OCI-LY3 (cell line): ENCODE measurements at regions not wholly inside any gene's neighbourhood (a gene's known extent, or its start where the extent isn't known, plus 50 kb on each side); places are given as distances from the start of the nearest gene placed in this dataset.

Experiments used
- H2AFZ ChIP-seq: fragments of 200-600, 300-600 bp; shearing (Covaris generic); 2 replicates; pipeline ENCODE4 v1.6.0; 2014; ENCODE audit warnings: antibody characterized with exemption, low read depth, low read length
- H3K27ac ChIP-seq: fragments of 200-600, 300-600 bp; sonication (generic); 2 replicates; pipeline ENCODE4 v1.5.1; 2014; ENCODE audit warnings: mild to moderate bottlenecking, low read length, moderate library complexity, mixed read lengths
- H3K27me3 ChIP-seq: fragments of 200-600, 300-600 bp; sonication (generic); 2 replicates; pipeline ENCODE4 v1.6.1; 2014; ENCODE audit warnings: low read depth, low read length, mixed read lengths
- H3K36me3 ChIP-seq: fragments of 200-600, 300-600 bp; sonication (generic); replicated peaks from 2 replicates; pipeline ENCODE3; 2014; ENCODE audit warnings: low read depth, low read length, mixed read lengths
- H3K4me1 ChIP-seq: fragments of 300-600, 200-600 bp; sonication (generic); 2 replicates; pipeline ENCODE4 v1.6.1; 2014; ENCODE audit warnings: low read length, mixed read lengths
- H3K4me2 ChIP-seq: fragments of 200-600, 300-600 bp; sonication (generic); 2 replicates; pipeline ENCODE4 v1.6.1; 2014; ENCODE audit warnings: low read length, mixed read lengths
- H3K4me3 ChIP-seq: fragments of 300-600, 200-600 bp; sonication (generic); 2 replicates; pipeline ENCODE4 v1.5.1; 2014; ENCODE audit warnings: antibody characterized with exemption, mild to moderate bottlenecking, low read length, moderate library complexity
- H3K79me2 ChIP-seq: fragments of 300-600, 200-600 bp; shearing (Covaris generic); 2 replicates; pipeline ENCODE4 v1.6.1; 2014; ENCODE audit warnings: mild to moderate bottlenecking, low read length, mixed read lengths
- H3K9ac ChIP-seq: fragments of 300-600, 200-600 bp; shearing (Covaris generic); 2 replicates; pipeline ENCODE4 v1.6.0; 2014; ENCODE audit warnings: mild to moderate bottlenecking, low read length, moderate library complexity
- H3K9me3 ChIP-seq: fragments of 200-600, 300-600 bp; shearing (Covaris generic); 2 replicates; pipeline ENCODE4 v1.6.1; 2014; ENCODE audit warnings: low read length, mixed read lengths; ENCODE audit not compliant: insufficient read depth
- H4K20me1 ChIP-seq: fragments of 200-600, 300-600 bp; sonication (generic); 2 replicates; pipeline ENCODE4 v1.6.1; 2016; ENCODE audit warnings: low read length, mixed read lengths; ENCODE audit not compliant: insufficient read depth
- EZH2phosphoT487 ChIP-seq: fragments of 200-600 bp; shearing (Covaris generic); IDR thresholded peaks from 2 replicates; pipeline ENCODE4 v1.6.1; 2018; ENCODE audit warnings: antibody characterized with exemption, mixed run types, low read depth
- TF ChIP-seq, protein P1 (sequence below): fragments of 200-600, 300-600 bp; sonication (generic); IDR thresholded peaks from 2 replicates; pipeline ENCODE4 v1.5.1; 2014; ENCODE audit warnings: antibody characterized with exemption, low read length, low read depth

- Histone ChIP-seq H3K9me3 (no peaks in the 10 kb centered on the region; the same call in 1 of the 2 replicates), H3K27me3 (peaks cover 17% of the 10 kb centered on the region; the same call in 1 of the 2 replicates), H3K4me2 (no peak overlapping the region), H4K20me1 (no peaks in the 10 kb centered on the region), H3K36me3 (no peaks in the 10 kb centered on the region), H3K4me3 (no peak overlapping the region), H3K4me1 (no peaks in the 10 kb centered on the region), H3K27ac (no peak overlapping the region), H3K9ac (no peak overlapping the region), H2AFZ (no peak overlapping the region), H3K79me2 (no peaks in the 10 kb centered on the region)
- TF ChIP-seq, protein P1, sequence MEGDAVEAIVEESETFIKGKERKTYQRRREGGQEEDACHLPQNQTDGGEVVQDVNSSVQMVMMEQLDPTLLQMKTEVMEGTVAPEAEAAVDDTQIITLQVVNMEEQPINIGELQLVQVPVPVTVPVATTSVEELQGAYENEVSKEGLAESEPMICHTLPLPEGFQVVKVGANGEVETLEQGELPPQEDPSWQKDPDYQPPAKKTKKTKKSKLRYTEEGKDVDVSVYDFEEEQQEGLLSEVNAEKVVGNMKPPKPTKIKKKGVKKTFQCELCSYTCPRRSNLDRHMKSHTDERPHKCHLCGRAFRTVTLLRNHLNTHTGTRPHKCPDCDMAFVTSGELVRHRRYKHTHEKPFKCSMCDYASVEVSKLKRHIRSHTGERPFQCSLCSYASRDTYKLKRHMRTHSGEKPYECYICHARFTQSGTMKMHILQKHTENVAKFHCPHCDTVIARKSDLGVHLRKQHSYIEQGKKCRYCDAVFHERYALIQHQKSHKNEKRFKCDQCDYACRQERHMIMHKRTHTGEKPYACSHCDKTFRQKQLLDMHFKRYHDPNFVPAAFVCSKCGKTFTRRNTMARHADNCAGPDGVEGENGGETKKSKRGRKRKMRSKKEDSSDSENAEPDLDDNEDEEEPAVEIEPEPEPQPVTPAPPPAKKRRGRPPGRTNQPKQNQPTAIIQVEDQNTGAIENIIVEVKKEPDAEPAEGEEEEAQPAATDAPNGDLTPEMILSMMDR: no peak
- no peak for TF ChIP-seq EZH2phosphoT487
These were observed 710.7 kb upstream of the TBX3 start for GRCh38 chr12:115394496-115395220.

DNA sequence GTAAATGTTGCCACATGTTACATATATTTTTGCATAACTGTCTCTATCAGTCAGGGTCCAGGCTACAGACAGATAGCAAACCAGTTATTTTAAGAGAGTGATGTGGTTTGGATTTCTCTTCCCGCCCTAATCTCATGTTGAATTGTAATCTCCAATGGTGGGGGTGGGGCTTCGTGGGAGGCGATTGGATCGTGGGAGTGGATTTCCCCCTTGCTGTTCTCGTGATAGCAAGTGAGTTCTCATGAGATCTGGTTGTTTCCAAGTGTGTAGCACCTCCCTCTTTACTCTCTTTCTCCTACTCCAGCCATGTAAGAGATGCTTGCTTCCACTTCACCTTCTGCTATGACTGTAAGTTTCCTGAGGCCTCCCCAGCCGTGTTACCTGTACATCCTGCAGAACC, 704.2 kb upstream of the TBX3 start:
- H3K27ac ChIP-seq: no peak overlapping the region
- peaks cover 21% of the 10 kb centered on the region for H3K4me1 ChIP-seq
- no peak overlapping the region for H3K4me2 ChIP-seq
- H3K27me3 ChIP-seq: 0 out of 2 replicates have a peak, but pooled peaks cover 6% of the 10 kb centered on the region
- H2AFZ ChIP-seq: no peak overlapping the region
- H3K9ac ChIP-seq: no peak overlapping the region
- TF ChIP-seq, protein P1: no peak
- no peak for TF ChIP-seq EZH2phosphoT487
- no peaks in the 10 kb centered on the region for H3K36me3 ChIP-seq
- H3K4me3 ChIP-seq: no peak overlapping the region
- no peaks in the 10 kb centered on the region for H3K9me3 ChIP-seq
- no peaks in the 10 kb centered on the region for H4K20me1 ChIP-seq
- H3K79me2 ChIP-seq: no peaks in the 10 kb centered on the region

DNA sequence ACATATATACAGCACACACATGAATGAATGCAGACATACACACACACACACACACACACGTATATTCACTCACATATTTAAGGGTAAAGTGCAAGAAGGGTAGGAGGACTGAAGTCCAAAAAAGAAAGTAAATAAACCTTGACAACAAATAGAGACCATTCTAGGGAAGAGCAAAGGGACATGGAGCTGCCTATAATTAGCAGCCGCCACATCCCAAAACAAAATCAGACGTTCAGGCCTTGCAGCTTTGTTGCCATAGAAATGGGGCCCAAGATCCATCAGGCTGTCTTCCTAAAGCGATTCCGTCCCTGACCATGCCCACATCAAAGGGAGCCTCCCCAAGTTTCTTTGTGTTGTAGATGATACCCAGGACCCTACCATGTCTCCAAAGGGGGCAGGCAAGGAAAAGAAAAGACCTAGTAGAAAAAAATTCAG, 703.5 kb upstream of the TBX3 start:
- no peak overlapping the region for H2AFZ ChIP-seq
- H3K9me3 ChIP-seq: no peaks in the 10 kb centered on the region
- H3K27me3 ChIP-seq: 0 out of 2 replicates have a peak, but pooled peaks cover 6% of the 10 kb centered on the region
- TF ChIP-seq, protein P1: no peak
- TF ChIP-seq EZH2phosphoT487: no peak
- H3K9ac ChIP-seq: no peak overlapping the region
- no peaks in the 10 kb centered on the region for H3K79me2 ChIP-seq
- no peak overlapping the region for H3K4me2 ChIP-seq
- no peak overlapping the region for H3K4me3 ChIP-seq
- peaks cover 24% of the 10 kb centered on the region for H3K4me1 ChIP-seq
- H4K20me1 ChIP-seq: no peaks in the 10 kb centered on the region
- no peaks in the 10 kb centered on the region for H3K36me3 ChIP-seq
- no peak overlapping the region for H3K27ac ChIP-seq

DNA sequence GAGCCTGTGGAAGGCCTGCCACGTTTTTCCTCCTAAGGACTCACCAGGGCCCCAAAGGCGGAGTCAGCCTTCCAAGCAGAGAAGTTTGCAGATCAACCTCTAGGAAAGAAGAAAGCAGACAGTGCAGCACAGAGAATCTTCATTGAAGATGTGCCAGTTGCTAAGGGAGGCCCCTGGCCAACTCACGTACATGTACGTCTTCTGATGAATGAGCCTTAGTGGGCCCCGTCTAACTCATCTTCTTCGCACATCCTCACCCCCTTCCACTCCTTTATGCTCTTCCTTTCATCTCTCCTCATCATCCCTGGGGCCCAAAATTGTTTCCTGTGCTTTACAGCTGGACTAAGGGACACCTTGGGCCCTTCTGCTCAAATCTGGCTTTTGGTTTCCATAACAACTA, 703.0 kb upstream of the TBX3 start:
- no peaks in the 10 kb centered on the region for H3K36me3 ChIP-seq
- peaks cover 24% of the 10 kb centered on the region for H3K4me1 ChIP-seq
- H2AFZ ChIP-seq: no peak overlapping the region
- no peaks in the 10 kb centered on the region for H3K79me2 ChIP-seq
- H3K9ac ChIP-seq: no peak overlapping the region
- no peak overlapping the region for H3K27ac ChIP-seq
- H3K4me2 ChIP-seq: no peak overlapping the region
- TF ChIP-seq, protein P1: no peak
- TF ChIP-seq EZH2phosphoT487: no peak
- H4K20me1 ChIP-seq: no peaks in the 10 kb centered on the region
- H3K9me3 ChIP-seq: no peaks in the 10 kb centered on the region
- 0 out of 2 replicates have a peak, but pooled peaks cover 6% of the 10 kb centered on the region for H3K27me3 ChIP-seq
- no peak overlapping the region for H3K4me3 ChIP-seq
